ENCODE measurements at regions not wholly inside any gene's neighbourhood (a gene's known extent, or its start where the extent isn't known, plus 50 kb on each side); places are given as distances from the start of the nearest gene placed in this dataset.

DNA sequence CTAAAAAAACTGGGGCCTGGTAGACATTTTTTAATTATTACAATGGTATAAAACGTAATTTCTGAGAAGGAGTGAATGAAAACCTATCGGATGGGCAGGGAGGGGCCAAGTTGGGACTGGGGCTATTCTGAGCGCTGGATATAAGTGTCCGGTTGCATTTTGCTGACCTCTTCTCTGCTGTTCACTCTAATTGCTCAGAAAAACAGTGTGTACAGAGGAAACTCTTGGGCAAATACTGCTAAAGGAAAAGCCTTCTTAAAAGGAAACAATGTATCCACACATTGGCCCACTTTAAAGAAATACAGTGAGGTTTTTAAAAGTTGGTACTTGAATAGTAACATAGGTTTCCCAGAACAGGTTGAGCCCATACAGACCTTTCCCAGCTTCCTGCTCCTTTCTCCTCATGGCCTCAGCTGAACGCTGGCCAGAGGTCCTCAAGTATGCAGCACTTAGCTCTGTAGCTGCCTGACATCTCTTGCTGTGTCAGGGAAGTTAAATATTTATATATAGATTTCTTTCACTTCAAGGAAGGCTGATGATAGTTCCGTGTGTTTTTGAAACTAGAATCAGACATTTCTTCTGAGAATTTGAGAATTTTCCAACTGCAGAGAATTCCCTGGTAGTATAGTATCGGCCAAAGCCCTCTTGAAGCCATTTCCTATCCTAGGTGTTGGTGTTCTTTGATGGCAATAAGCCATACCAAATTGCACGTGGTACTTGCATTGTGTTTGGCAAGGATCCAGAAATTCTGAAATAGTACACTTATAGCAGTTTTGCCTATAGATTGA, 97.1 kb upstream of the SLC4A4 start:
- no peak for TF ChIP-seq CTCF (IDR thresholded peaks at IDR 0.05; ENCODE audit: unreplicated experiment)
- H3K4me3 Mint-ChIP-seq (ENCODE audit: low read depth): no peak overlapping the region
- no peaks in the 10 kb centered on the region for H3K9me3 Mint-ChIP-seq (ENCODE audit: low read depth)
- H3K36me3 Mint-ChIP-seq (ENCODE audit: insufficient read depth): peaks cover 25% of the 10 kb centered on the region
- no peaks in the 10 kb centered on the region for H3K27me3 Mint-ChIP-seq
- peak overlapping the region; percentile 70 for H3K27ac Mint-ChIP-seq
- DNase-seq (ENCODE audit: low spot score, unreplicated experiment): no peak
- peaks cover 26% of the 10 kb centered on the region for H3K4me1 Mint-ChIP-seq (ENCODE audit: low read depth)

DNA sequence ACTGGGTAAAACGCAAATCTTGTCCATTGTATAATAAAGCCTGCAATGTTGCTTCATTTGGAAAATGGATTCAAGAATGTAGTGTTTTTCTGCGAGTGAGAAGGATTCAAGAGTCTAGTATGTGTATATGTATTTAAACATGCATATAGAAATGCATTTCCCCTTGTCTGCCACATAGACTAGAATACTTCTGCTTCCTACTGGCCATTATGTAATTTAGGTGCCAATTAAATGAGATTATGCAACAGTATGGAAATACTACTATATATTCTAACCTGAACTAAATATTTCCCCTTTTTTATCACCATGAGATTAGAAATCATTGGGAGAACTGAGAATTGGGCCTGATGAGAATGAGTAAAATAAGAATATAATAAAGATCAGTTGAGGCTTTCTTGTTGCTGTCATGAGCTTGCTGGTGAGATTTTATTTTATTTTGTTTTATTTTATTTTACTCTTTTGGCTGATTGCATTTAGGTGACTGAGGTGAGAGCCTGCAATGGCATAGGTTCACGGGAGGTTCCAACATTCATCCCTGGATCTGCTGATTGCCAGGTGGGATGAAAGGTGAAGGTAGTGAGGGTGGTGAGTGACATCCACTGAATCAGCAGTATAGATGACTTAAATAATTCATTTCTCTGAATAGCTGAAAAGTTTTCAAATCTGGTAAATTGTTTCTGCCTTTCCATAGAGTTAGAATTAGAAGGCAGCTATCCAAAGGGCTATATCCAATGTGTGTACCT, 95.6 kb upstream of the SLC4A4 start:
- Mint-ChIP-seq H3K27me3 (no peaks in the 10 kb centered on the region), H3K9me3 (ENCODE audit: low read depth) (no peaks in the 10 kb centered on the region), H3K27ac (peak overlapping the region; percentile 19), H3K4me3 (ENCODE audit: low read depth) (no peak overlapping the region), H3K36me3 (ENCODE audit: insufficient read depth) (peaks cover 23% of the 10 kb centered on the region), H3K4me1 (ENCODE audit: low read depth) (peaks cover 31% of the 10 kb centered on the region)
- no peak for TF ChIP-seq CTCF (IDR thresholded peaks at IDR 0.05; ENCODE audit: unreplicated experiment)
- no peak for DNase-seq (ENCODE audit: low spot score, unreplicated experiment)

GRCh38 chr4:71247706-71248105, 91.1 kb upstream of the SLC4A4 start:
- no peak overlapping the region for H3K4me3 Mint-ChIP-seq (ENCODE audit: low read depth)
- DNase-seq (ENCODE audit: low spot score, unreplicated experiment): no peak
- H3K27ac Mint-ChIP-seq: peak overlapping the region; percentile 52
- H3K36me3 Mint-ChIP-seq (ENCODE audit: insufficient read depth): peaks cover 13% of the 10 kb centered on the region
- H3K27me3 Mint-ChIP-seq: no peaks in the 10 kb centered on the region
- H3K4me1 Mint-ChIP-seq (ENCODE audit: low read depth): peaks cover 18% of the 10 kb centered on the region
- no peaks in the 10 kb centered on the region for H3K9me3 Mint-ChIP-seq (ENCODE audit: low read depth)
- no peak for TF ChIP-seq CTCF (IDR thresholded peaks at IDR 0.05; ENCODE audit: unreplicated experiment)

GRCh38 chr4:71251261-71251660, 87.6 kb upstream of the SLC4A4 start:
- no peak for DNase-seq (ENCODE audit: low spot score, unreplicated experiment)
- no peak for TF ChIP-seq CTCF (IDR thresholded peaks at IDR 0.05; ENCODE audit: unreplicated experiment)
- no peaks in the 10 kb centered on the region for H3K9me3 Mint-ChIP-seq (ENCODE audit: low read depth)
- no peak overlapping the region for H3K27ac Mint-ChIP-seq
- H3K27me3 Mint-ChIP-seq: no peaks in the 10 kb centered on the region
- H3K36me3 Mint-ChIP-seq (ENCODE audit: insufficient read depth): peaks cover 18% of the 10 kb centered on the region
- no peak overlapping the region for H3K4me3 Mint-ChIP-seq (ENCODE audit: low read depth)
- H3K4me1 Mint-ChIP-seq (ENCODE audit: low read depth): peaks cover 33% of the 10 kb centered on the region

- H3K4me1 Mint-ChIP-seq (ENCODE audit: low read depth): peaks cover 37% of the 10 kb centered on the region
- no peak overlapping the region for H3K4me3 Mint-ChIP-seq (ENCODE audit: low read depth)
- no peaks in the 10 kb centered on the region for H3K27me3 Mint-ChIP-seq
- H3K9me3 Mint-ChIP-seq (ENCODE audit: low read depth): no peaks in the 10 kb centered on the region
- H3K36me3 Mint-ChIP-seq (ENCODE audit: insufficient read depth): peaks cover 27% of the 10 kb centered on the region
- peak overlapping the region; percentile 54 for H3K27ac Mint-ChIP-seq
- no peak for DNase-seq (ENCODE audit: low spot score, unreplicated experiment)
- TF ChIP-seq CTCF (IDR thresholded peaks at IDR 0.05; ENCODE audit: unreplicated experiment): no peak
Measured at GRCh38 chr4:71253545-71253944, 85.3 kb upstream of the SLC4A4 start.
